T-helper 2 cell (primary cell): ENCODE measurements at regions not wholly inside any gene's neighbourhood (a gene's known extent, or its start where the extent isn't known, plus 50 kb on each side); places are given as distances from the start of the nearest gene placed in this dataset.

Source experiments
- DNase-seq, 5 experiments: peaks; one replicate each; pipeline versions ENCODE4 v3.0.0 to v3.0.0-alpha.2; 2012 to 2022

- no peak for DNase-seq
These were observed 375.8 kb downstream of the INSC start for GRCh38 chr11:15490535-15490934.

- DNase-seq: no peak
These were observed 378.3 kb downstream of the INSC start for GRCh38 chr11:15493066-15493465.

- DNase-seq: no peak
These were observed 379.3 kb downstream of the INSC start for GRCh38 chr11:15493921-15494620.

GRCh38 chr11:15494740-15495139 lies 380.0 kb downstream of the INSC start:
- DNase-seq: no peak

GRCh38 chr11:15495462-15495861 lies 380.7 kb downstream of the INSC start:
- DNase-seq: no peak

GRCh38 chr11:15497366-15497765 lies 382.6 kb downstream of the INSC start:
- DNase-seq: no peak

GRCh38 chr11:15499674-15500073 lies 385.0 kb downstream of the INSC start:
- no peak for DNase-seq

GRCh38 chr11:15500643-15501042 lies 385.9 kb downstream of the INSC start:
- no peak for DNase-seq

- DNase-seq: no peak
These were observed 386.8 kb downstream of the INSC start for GRCh38 chr11:15501566-15501965.

GRCh38 chr11:15505155-15505554 lies 390.4 kb downstream of the INSC start:
- no peak for DNase-seq

- DNase-seq: no peak
These were observed 392.9 kb downstream of the INSC start for GRCh38 chr11:15507592-15507991.

GRCh38 chr11:15509082-15509481 lies 394.4 kb downstream of the INSC start:
- no peak for DNase-seq

- no peak for DNase-seq
These were observed 404.5 kb downstream of the INSC start for GRCh38 chr11:15519124-15519791.

- DNase-seq: no peak
These were observed 405.2 kb downstream of the INSC start for GRCh38 chr11:15519911-15520310.

- no peak for DNase-seq
These were observed 408.8 kb downstream of the INSC start for GRCh38 chr11:15523543-15523942.

GRCh38 chr11:15525582-15525981 lies 410.9 kb downstream of the INSC start:
- no peak for DNase-seq

- DNase-seq: no peak
These were observed 411.3 kb downstream of the INSC start for GRCh38 chr11:15526032-15526431.

- DNase-seq: no peak
These were observed 412.2 kb downstream of the INSC start for GRCh38 chr11:15526859-15527450.

GRCh38 chr11:15532432-15532831 lies 417.7 kb downstream of the INSC start:
- DNase-seq: no peak

- no peak for DNase-seq
These were observed 419.5 kb downstream of the INSC start for GRCh38 chr11:15534266-15534665.

- DNase-seq: no peak
These were observed 420.7 kb downstream of the INSC start for GRCh38 chr11:15535414-15535813.

- no peak for DNase-seq
These were observed 421.7 kb downstream of the INSC start for GRCh38 chr11:15536438-15536837.

- no peak for DNase-seq
These were observed 424.9 kb downstream of the INSC start for GRCh38 chr11:15539645-15540044.

GRCh38 chr11:15541079-15541478 lies 426.4 kb downstream of the INSC start:
- DNase-seq: no peak
